Glomerular visceral epithelial cell (primary cell): ENCODE measurements at regions not wholly inside any gene's neighbourhood (a gene's known extent, or its start where the extent isn't known, plus 50 kb on each side); places are given as distances from the start of the nearest gene placed in this dataset.

Experiments
- DNase-seq: peaks from one replicate; pipeline ENCODE4 v3.0.0-alpha.2; 2016; ENCODE audit errors: extremely low spot score

DNA sequence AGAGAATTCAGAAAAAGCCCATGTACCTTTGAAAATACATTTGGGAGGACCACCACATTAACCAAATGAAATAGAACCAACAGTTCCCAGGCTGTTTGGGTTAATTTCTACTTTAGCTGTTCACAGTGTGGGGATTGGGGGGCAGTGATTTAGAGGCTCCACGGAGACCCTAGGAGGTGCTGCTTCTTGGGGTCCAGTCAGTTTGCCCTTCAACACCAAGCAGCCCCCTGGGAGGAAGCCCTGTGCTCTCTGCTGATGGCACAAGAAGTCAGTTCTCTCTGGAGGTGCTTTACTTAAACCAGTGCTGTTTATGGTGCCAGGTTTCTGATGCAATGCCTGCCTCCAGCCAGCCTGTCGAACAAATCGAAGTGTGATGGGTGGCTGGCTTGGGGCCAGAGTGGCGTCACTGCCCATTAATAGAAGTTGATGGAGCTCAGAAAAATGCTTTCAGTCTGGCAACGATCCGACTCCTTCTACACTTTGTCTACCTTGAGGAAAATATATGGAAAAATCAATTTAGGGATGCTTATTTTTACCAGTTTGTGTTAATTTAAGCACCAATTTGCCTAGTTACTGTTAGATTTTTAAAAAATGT lies 134.0 kb downstream of the SNX18 start:
- DNase-seq = peak; percentile 91

DNA sequence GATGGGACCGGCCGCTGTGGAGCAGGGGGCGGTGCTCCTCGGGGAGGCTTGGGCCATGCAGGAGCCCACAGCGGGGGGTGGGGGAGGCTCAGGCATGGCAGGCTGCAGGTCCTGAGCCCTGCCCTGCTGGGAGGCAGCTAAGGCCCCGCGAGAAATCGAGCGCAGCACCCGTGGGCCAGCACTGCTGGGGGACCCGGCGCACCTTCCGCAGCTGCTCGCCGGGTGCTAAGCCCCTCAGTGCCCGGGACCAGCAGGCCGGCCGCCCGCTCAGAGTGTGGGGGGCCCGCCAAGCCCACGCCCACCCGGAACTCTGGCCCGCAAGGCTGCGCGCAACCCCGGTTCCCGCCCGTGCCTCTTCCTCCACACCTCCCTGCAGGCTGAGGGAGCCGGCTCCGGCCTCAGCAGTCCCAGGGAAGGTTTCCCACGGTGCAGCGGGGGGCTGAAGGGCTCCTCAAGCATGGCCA lies 131.5 kb downstream of the SNX18 start:
- DNase-seq = no peak

DNA sequence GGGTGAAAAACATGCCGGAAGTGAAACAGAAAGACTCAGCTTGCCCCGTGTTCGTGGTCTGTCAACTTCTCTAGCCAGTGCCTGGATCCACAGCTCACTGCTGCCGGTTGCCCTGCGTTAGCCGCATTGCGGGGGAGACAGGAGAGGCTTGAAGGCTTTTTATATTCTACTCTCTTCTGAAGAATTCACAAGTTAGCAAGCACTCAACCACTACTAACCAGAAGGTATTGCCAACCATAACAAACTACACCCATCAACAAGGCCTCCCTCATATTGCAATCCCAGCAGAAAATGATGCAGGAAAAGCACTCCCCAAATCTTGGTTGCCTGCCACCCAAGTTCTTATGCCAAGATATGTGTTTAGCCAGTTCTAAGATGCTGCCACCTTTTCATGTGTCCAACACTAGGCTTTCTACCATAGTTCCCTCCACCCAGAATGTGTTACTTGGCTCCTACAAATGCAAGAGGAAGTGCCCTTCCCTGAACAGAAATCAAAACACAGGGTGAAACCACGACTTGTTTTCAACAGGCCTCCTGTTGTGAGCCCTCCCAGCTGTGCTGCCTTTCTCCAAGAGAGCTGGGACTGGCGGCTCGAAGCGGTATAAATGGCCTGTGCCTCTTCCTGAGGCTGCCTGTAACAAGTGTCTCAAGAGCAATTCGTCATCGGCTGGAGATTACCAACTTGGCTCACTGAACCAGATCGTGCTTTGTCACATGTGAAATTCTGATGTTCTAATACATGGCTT lies 129.0 kb downstream of the SNX18 start:
- DNase-seq = peak; percentile 89

DNA sequence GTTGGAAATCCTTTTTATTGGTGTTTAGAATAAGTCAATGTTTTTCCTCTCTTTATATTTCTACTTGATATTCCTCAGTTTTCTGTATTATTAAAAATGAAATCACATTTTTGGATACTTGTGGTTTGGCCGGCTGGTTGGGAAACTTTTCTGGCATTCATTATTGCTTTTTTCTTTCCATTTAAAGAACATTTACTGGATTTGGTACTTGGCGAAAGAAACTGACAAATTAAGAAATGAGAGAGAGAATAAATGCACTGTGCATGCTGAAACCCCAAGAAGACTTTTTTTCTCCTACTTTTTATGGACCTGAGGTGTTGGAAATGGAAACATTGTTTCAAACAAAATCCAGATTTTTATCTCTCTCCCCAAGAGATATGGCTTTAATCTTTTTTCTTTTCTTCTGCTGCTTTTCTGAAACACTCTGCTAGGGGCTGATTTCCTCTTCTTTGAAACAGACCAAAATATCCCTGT lies 128.4 kb downstream of the SNX18 start:
- DNase-seq = no peak

DNA sequence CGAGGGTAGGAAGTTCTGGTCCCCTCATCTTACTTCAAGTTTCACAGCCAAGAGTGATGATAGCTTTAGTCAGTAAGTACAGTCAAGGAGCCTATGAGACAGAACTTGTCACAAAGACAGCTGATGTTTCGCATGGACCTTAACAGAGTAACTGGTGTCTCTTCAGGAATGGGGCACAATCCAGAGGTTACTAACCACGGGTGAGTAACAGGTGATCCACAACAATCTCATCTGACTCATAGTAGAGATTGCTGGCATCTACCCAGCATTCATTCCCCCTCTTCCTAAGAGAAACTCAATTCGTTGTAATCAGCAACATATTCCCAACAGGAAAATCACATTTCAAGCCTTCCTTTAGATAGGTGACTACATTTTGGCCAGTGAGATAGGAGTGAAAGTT lies 126.7 kb downstream of the SNX18 start:
- peak; percentile 90 for DNase-seq

DNA sequence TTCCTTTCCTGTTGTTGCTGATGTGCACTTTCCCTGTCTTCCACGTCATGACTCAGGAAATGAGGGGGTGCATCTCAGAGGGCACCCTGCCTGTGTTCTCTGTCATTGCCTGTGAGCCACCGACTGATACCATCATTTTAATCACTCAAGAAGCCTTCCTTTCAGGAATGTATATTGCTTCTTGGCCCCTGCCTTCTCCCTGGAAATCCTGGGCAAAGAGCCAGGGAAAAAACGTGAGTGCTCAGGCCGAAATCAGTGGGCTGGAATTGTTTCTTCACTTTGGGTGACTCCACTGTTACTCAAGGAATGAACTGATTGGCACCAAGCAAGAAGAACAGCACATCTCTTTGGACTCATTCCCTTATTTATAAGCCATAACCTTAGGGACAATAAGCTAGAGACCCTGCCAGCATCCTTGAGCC lies 126.1 kb downstream of the SNX18 start:
- peak; percentile 91 for DNase-seq

DNA sequence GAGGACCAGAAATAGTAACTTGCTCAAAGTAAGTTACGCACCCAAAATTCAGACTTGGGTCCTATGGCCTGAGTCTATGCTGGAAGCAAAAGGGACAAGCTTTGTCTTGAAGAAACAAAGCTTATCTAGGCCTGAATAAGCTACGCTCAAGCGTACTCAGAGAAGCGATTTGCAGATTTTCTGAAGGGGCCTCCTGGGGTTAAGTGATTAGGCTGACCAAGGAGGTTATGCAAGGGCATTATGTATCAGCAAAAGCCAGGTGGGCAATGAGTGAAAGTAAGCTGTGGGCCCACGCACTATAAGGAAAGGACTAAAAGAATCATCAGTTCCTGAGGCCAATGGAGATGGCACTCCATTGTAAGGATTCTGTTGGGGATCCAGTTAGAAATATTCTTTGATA lies 122.1 kb downstream of the SNX18 start:
- DNase-seq = no peak

DNA sequence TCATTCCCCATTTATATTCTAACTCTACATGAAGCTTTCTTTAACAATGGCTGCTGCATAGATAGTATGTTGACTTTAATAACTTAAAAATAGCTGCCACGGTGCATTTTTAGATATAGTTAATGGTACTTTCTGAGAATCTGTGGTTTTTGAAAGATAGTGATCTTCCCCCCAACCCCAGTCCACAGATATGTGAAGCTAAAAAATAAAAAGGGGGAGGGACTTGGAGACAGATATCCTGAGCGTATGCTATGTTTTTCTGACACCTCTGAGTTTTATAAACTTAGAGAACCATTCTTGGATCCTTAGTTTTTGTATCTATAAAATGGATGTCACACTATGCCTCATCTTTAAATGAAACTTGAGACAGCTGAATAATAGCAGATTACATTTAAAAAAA lies 120.5 kb downstream of the SNX18 start:
- DNase-seq = no peak

DNA sequence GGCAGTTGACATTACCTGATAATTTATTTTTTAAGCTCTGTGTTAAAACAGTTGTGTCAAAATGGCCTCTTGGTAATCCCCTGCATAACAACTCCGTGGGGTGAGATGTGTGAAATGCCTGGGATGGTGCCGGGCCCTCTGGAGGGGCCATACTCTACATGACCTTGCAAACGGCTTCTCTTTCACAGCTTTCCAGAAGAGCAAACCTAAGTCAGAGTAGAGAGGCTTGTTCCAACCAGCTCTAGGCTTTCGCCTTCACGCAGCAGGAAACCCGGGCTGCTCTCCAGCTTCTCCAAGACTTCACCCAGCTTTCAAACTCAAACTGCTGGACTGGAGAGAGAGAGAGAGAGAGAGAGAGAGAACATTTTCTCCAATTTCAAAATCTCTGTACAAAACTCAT lies 120.1 kb downstream of the SNX18 start:
- DNase-seq = no peak

DNA sequence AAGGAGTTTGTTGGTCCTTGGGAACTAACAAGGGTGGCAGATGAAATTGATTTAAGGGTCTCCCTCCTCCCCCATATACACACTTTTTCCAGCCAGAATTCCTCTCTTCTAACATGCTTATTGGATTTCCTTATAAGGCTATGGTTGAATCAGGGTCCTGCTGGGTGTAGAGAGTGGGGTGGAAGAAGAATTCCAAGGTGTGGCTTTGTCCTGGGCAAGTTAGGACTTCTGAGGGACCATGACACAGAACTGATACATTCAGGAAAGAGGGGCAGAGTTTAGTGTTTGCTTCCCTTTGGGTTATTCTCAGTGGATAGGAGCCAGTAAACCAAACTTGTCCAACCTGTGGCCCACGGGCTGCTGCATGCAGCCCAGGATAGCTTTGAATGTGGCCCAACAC lies 116.5 kb downstream of the SNX18 start:
- no peak for DNase-seq

DNA sequence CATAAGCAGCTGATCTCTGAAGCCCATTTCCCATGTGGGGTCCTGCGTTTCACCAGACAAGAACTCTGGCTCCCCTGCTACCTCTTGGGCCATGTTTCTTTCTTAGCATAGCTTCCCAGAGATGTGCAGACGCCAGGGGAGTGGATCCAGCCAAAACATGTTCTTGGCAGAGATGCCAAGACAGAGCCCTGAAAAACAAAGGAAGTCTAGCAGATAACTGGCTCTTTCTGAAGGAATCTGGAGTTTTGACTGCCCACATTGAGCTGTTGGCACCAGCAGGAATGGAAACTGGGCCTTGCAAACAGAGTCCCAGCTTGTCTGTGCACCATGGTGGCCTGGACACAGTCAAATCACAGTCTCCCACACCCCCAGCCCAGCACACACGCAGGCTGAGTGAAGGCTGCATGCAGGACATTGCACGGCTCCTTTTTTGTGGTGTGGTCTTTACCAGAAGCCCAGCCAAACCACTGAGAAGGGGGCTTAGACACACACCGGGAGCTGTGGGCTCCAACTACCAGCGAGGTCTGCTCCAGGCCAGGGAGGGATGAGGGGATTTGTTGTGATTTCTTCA lies 114.7 kb downstream of the SNX18 start:
- no peak for DNase-seq

DNA sequence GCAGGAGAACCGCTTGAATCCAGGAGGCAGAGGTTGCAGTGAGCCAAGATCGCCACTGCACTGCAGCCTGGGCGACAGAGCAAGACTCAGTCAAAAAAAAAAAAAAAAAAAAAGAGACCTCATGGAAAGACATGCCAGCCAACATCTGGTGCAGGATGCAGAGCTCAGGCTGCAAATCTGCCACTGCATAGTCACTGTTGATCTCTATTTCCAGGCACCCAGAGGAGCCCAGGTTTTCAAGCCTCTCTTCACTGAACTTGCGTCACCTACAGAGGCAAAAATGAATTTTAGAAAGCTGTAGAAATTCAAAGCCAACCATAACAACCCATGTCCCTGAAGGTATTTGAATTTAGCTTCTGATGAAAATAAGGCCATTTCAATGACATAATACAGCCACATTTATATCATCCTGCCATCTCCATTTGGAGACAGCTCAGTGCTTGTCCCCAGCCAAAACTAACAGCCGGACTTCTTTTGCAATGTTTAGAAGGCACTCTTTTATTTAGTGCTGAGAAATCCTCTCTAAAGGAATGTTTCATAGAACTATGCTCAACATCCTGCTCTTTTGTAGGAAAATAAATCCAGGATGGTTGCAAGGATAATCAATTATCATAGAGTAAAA lies 113.3 kb downstream of the SNX18 start:
- DNase-seq = no peak

DNA sequence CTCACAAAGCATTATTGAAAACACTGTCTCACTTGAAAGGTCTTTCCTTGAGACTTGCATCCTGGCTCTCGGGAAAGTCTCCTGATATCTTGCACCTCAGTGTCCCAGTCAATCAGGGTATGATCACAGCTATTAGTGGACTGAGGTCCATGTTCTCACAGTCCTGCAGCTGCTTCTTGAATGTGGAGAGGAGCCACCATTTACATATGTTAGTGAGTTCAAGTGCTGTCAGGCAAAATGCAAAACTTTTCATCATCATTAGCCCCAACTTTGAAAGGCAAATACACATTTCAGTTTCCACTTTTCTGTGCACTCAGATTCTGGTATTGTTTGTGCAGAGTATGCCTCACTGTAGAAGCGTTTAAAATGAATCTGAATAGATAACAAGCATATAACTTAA lies 111.6 kb downstream of the SNX18 start:
- no peak for DNase-seq

DNA sequence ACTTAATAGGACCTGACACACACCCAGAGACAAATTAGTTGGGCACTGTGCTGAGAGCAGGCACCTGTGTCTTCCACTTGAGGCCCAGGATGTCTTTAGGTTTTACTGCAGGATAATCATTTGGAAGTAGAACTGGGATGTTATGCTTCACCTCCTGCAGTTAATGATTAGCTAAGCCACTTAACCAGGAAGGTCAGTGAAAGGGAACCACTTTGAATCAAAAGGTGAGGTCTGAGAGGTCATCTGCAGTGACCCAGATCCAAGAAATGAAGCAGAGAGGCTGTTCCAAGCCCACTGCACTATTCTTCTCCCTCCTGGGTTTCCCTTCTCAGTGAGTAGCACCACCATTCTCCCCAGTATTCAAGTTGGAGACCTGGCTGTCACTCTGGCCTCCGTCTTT lies 110.5 kb downstream of the SNX18 start:
- peak; percentile 84 for DNase-seq

DNA sequence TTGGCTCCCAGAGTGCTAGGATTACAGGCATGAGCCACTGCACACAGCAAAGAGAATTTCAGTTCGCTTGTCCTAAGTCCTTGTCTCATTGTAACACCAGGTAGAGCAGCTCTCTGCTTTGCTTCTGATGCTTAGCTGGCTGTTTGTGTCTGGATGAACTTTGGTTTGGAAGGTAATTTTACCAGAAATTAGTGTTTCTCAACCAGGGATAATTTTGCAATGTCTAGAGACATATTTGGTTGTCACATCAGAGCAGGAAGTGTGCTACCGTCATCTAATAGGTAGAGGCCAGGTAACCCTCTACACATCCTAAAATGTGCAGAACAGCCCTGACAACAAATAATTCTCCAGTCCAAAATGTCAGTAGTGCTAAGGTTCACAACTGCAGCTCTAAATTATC lies 108.8 kb downstream of the SNX18 start:
- no peak for DNase-seq

DNA sequence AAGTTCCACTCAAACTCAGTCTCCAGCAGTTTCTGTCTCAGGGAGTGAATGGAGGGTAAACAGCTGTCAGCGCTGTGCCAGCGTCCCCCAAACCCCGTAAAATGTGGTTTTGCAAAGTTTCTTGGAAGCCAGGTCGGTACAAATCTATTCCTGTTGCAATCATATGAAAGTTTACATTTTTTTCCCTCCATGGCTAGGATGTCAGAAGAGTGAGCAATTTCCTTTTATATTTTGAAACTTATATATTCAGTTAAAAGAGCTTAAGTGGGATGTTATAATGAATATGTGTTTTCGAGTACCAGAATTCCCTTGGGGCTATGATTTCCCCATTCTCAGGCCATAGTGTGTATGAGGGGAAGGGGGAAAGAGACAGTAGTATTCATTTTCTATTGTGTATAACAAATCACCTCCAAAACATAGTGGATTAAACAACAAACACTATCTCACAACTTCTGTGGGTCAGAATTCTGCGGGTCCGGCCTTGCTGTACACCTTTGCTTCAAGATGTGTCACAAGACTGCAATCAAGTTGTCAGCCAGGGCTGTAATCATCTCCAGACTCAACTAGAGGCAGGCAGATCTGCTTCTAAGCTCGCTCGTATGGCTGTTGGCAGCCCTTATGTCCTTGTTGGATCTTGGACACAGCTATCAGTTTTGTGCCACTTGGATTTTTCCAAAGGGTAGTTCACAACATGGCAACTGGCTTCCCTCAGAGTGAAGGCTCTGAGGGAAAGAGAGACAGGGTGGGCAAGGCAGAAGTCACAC lies 107.4 kb downstream of the SNX18 start:
- DNase-seq = no peak

DNA sequence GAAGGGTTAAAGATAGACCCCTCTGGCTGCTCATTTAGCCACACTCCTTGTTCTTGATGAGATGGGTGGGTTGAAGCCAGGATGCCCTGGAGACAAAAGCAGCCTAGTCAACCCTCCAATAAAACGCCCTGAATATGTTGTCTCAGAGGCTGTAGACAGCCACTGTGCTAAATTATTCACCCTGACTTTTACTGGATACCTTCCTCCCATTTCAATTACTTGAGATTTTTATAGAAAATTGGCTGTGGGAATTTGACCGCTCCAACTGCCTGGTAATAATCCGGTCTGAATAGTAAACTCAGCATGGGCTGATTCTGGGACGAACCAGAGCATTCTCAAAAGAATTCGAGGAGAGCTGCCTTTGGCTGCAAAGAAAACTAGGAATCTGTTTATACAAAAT lies 104.2 kb downstream of the SNX18 start:
- no peak for DNase-seq

DNA sequence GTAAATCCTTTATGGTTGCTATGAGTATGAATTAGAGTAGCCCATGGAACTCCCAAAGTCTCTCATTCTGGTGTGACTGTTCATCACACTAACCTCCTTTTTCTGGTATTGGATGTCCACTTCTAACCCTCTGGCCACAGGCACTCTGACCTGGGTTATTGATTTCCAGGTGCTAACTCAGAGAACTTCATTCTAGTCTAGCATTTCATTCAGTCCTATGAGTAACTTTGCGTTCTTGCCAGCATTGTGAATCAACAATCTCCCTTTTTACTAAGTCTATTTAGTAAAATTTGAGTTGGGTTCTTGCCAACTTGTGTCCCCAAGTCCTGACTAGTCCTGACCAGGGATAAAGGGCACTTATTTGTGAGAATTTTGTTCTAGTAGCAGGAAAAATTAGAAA lies 103.5 kb downstream of the SNX18 start:
- DNase-seq = no peak

DNA sequence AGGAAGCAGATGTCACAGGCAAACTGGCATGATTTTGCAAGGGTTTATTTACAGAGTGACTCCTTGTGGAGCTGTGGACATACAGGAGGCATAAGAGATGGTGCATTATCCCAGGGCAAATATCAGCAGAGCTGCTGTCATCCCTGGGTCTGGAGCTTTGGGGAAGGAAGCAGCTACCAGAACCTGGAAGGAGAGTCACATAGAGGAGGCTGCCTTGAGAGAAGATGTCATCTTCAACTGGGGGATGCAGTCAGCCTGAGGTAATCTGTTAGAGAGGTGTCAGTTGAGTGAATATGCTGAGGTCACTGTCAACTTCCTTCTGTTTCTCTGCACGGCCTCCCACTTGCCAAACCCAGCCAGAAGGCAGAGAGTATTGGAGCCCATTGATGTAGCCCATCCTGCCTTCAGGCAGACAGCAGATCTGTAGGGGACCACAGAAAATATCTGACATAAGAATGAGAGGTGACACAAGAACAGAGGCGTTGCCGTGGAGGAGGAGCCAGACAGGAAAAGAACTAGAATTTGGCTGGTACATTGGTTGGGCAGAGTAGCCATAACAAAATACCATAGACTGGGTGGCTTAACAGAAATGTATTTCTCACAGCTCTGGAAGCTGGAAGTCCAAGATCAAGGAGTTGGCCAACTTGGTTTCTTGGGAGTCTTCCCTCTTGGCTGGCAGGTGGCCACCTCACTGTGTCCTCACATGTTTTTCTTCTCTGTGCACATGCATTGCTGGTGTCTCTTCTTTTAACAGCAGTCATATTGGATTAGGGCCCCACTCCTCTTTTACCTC lies 102.8 kb downstream of the SNX18 start:
- DNase-seq = no peak

DNA sequence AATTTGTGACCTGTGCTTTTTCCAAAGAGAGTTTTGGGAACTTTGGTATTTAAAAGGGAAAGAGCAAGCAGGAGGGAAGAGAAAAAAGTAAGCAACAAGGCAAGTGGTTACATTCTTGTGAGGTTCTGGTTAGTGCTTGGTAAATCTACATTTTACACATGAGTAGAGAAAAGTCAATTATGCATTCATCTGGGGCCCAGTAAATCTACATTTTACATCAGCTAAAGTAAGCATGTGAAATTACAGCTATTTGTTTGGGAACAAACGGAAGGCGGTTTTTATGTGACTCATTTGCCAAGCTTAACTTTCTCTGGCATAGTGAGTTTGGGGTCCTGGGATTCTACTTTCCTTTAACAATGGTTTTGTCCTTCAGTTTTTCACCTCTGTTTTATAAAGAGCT lies 102.2 kb downstream of the SNX18 start:
- no peak for DNase-seq

DNA sequence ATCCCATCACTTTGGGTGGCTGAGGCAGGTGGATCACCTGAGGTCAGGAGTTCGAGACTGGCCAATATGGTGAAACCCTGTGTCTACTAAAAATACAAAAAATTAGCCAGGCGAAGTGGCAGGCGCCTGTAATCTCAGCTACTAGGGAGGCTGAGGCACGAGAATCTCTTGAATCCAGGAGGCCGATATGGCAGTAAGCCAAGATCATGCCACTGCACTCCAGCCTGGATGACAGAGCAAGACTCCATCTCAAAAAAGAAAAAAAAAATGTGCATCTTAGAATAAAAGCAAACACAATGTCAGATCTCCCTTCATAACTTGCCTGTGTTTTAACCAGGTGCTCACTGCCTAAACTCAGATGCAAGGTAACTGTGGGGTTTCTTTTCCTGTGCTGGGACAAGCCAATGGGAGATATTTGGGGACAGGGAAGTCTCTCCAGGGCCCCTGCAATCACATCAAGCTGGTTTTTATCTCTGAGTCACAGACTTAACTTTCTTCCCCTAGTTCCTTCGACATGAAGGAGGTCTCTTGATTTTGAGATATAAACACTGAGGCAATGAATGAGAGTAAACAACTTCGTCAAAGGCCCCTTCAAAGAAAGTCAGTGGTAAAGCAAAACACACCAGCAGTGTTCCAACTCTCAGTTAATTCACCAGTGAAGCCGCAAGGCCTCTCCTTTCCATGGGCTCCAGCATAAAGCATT lies 99.1 kb downstream of the SNX18 start:
- no peak for DNase-seq
